ENCODE measurements at regions not wholly inside any gene's neighbourhood (a gene's known extent, or its start where the extent isn't known, plus 50 kb on each side); places are given as distances from the start of the nearest gene placed in this dataset.

DNA sequence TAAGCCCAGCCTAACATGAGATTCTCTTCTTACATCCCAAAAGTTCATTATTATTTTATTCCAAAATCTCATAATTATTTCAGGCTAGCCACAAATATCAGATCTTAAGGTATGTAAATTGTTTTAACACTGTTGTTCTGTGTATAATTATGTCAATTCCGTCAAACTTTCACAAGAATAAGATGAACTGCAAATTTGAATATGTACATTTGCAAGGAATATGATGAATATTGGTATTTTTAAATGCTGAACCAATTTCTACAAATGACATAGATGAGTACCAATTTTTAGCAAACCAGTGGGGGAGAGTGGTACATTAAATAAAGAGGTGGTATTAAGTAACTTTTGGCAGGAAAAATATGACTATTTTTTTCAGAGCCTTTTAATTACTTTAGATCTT, 282.3 kb upstream of the MAD2L1 start:
- Histone ChIP-seq H3K4me1 (no peaks in the 10 kb centered on the region), H3K27ac (no peak overlapping the region), H3K4me3 (no peak overlapping the region), H3K9me3 (no peaks in the 10 kb centered on the region), H3K36me3 (no peaks in the 10 kb centered on the region), H3K27me3 (no peaks in the 10 kb centered on the region)
- no peak for ATAC-seq (ENCODE audit: low FRiP score in 2 of 2)
- WGBS, 2 donors = 93 to 95% methylated on average over 1 of the region's 1 CpG
- no peak for DNase-seq
- TF ChIP-seq POLR2A (IDR thresholded peaks at IDR 0.05) (no peak), CTCF (IDR thresholded peaks at IDR 0.05) (no peak)

GRCh38 chr4:120348521-120348920, 281.9 kb upstream of the MAD2L1 start:
- no peaks in the 10 kb centered on the region for H3K27me3 ChIP-seq
- ATAC-seq (ENCODE audit: low FRiP score in 2 of 2) (no peak), DNase-seq (no peak)
- no peaks in the 10 kb centered on the region for H3K36me3 ChIP-seq
- no peaks in the 10 kb centered on the region for H3K4me1 ChIP-seq
- TF ChIP-seq POLR2AphosphoS5 (IDR thresholded peaks at IDR 0.05) (no peak), POLR2A (IDR thresholded peaks at IDR 0.05) (no peak), EP300 (IDR thresholded peaks at IDR 0.05) (no peak), CTCF (IDR thresholded peaks at IDR 0.05) (no peak)
- no peaks in the 10 kb centered on the region for H3K9me3 ChIP-seq
- 22 to 31% methylated on average over 2 of the region's 2 CpGs for WGBS, 2 donors
- H3K4me3 ChIP-seq = no peak overlapping the region
- H3K27ac ChIP-seq = no peak overlapping the region

- Histone ChIP-seq H3K4me3 (no peak overlapping the region), H3K27ac (no peak overlapping the region), H3K4me1 (no peaks in the 10 kb centered on the region), H3K9me3 (no peaks in the 10 kb centered on the region), H3K27me3 (no peaks in the 10 kb centered on the region), H3K36me3 (no peaks in the 10 kb centered on the region)
- ATAC-seq (ENCODE audit: low FRiP score in 2 of 2) (no peak), DNase-seq (no peak)
- WGBS, 2 donors = 63 to 65% methylated on average over 4 of the region's 4 CpGs
- no peak for TF ChIP-seq CTCF (IDR thresholded peaks at IDR 0.05)
- no peak for TF ChIP-seq EP300 (IDR thresholded peaks at IDR 0.05)
- no peak for TF ChIP-seq POLR2A (IDR thresholded peaks at IDR 0.05)
- no peak for TF ChIP-seq POLR2AphosphoS5 (IDR thresholded peaks at IDR 0.05)
Measured at GRCh38 chr4:120331486-120332370, 265.1 kb upstream of the MAD2L1 start.

DNA sequence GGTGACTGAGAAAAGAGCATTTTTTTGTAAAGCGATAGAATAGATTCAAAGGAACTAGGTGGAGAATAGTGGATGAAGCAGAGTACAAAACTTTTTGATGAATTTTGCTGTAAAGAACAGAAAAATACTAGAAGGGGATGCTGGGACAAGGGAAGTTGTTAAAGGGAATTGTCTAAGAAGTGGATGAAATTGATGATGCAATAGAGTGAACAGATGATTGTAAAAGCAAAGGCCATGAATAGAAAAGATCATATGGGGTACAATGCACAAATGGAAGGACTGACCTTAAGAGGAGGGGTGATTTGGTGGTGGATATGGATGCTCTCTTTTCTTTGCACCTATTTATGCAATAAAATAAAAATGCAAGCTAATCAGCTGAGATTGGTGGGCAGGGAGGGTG, 262.7 kb upstream of the MAD2L1 start:
- no peak overlapping the region for H3K4me3 ChIP-seq
- no peaks in the 10 kb centered on the region for H3K9me3 ChIP-seq
- ATAC-seq (ENCODE audit: low FRiP score in 2 of 2) (no peak), DNase-seq (no peak)
- no peaks in the 10 kb centered on the region for H3K4me1 ChIP-seq
- TF ChIP-seq EP300 (IDR thresholded peaks at IDR 0.05) (no peak), POLR2A (IDR thresholded peaks at IDR 0.05) (no peak), CTCF (IDR thresholded peaks at IDR 0.05) (no peak), POLR2AphosphoS5 (IDR thresholded peaks at IDR 0.05) (no peak)
- H3K27ac ChIP-seq = no peak overlapping the region
- 93 to 96% methylated on average over 1 of the region's 1 CpG for WGBS, 2 donors
- no peaks in the 10 kb centered on the region for H3K27me3 ChIP-seq
- H3K36me3 ChIP-seq = no peaks in the 10 kb centered on the region

DNA sequence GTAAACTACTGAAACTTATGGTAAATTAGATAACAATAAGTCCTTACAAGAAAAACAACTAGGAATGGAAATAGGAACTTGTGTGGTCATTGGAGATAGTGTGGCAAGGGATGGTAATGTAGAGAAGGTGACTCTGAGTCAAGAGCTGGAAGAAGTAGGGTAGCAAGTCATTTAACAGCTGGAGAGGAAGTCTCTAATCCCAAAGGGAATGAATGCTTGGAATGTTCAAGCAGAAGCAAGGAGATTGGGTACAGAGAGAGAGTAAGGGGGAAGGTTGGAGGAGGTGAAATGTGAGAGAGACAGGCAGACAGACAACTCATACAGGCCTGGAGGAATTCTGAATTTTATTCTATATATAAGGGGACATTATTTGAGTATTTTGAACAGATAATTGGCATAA, 260.6 kb upstream of the MAD2L1 start:
- Histone ChIP-seq H3K27me3 (no peaks in the 10 kb centered on the region), H3K36me3 (no peaks in the 10 kb centered on the region), H3K9me3 (no peaks in the 10 kb centered on the region), H3K27ac (no peak overlapping the region), H3K4me3 (no peak overlapping the region), H3K4me1 (no peaks in the 10 kb centered on the region)
- DNase-seq = no peak
- no peak for TF ChIP-seq CTCF (IDR thresholded peaks at IDR 0.05)
- no peak for TF ChIP-seq POLR2A (IDR thresholded peaks at IDR 0.05)
- no peak for TF ChIP-seq POLR2AphosphoS5 (IDR thresholded peaks at IDR 0.05)
- TF ChIP-seq EP300 (IDR thresholded peaks at IDR 0.05) = no peak
- no peak for ATAC-seq (ENCODE audit: low FRiP score in 2 of 2)
